GM18511 (cell line): ENCODE measurements at regions not wholly inside any gene's neighbourhood (a gene's known extent, or its start where the extent isn't known, plus 50 kb on each side); places are given as distances from the start of the nearest gene placed in this dataset.
"Not testable (repeated sequence)": the region's sequence is repeated elsewhere in the genome, so short reads cannot be mapped to it uniquely, and the experiment has no call there.

Source experiments
- ATAC-seq: cut with Tn5 transposase; IDR thresholded peaks from one replicate; pipeline ENCODE4 v1.9.1; 2021; ENCODE audit warnings: mild to moderate bottlenecking, moderate library complexity; ENCODE audit not compliant: unreplicated experiment

DNA sequence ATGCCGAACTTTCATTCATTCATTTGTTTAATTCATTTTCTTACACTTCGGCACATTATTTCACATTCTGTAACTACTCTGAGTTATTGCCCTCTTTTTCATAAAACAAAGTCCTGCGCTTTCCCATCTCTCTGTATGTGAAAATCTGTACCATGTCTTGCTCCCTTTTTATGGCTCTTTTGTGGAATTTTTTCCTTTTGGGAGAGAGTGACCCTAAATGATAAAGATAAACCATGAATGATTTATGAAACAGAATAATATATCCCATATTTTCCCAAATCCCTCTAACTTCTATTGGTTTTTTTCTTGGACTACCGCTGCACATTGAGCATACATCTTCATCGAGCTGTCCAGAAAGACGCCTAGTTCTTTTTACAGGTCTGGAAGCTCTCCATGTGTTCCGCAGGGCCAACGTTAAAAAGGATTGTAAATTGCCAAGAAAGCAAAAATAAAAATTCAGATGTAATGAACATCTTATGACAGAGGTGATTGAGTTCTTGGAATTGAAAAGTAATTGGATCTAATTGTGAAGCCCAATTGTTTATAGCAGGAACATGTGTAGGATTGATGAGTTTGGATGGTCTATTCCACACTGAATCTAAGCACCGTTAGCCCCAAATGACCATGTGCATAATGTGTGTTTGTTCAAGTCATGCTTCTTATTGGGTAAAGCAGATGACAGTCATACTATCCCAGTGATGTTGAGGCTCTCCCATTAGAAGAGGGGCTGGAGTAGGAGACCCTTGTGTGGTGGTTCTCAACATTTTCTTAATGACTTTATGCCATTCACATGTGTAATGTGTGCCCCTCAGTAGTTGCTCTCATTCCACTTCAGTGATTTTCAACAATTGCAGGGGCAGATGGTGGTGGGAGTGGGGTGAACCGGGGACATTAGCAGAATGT is 378.9 kb downstream of the DLEU7 start:
- no peak for ATAC-seq

DNA sequence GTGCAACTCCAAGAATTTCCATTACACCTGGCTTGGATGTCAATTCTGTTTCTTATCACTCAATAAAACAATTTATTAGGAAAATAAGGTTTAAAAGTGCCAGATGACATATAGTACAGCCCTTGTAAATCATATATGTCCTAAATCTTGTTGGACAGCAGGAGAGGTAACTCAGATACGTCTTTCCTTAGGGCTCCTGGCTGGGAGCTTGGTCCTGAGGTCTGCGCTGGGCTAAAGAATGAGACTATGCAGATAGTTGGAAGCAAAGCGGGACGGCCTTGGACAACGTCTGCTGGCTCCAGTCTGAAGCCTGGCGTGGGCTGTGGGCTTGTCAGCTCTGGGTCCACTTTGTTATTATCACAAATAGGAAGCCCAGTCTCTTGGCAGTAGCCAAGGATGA is 377.0 kb downstream of the DLEU7 start:
- ATAC-seq = no peak

DNA sequence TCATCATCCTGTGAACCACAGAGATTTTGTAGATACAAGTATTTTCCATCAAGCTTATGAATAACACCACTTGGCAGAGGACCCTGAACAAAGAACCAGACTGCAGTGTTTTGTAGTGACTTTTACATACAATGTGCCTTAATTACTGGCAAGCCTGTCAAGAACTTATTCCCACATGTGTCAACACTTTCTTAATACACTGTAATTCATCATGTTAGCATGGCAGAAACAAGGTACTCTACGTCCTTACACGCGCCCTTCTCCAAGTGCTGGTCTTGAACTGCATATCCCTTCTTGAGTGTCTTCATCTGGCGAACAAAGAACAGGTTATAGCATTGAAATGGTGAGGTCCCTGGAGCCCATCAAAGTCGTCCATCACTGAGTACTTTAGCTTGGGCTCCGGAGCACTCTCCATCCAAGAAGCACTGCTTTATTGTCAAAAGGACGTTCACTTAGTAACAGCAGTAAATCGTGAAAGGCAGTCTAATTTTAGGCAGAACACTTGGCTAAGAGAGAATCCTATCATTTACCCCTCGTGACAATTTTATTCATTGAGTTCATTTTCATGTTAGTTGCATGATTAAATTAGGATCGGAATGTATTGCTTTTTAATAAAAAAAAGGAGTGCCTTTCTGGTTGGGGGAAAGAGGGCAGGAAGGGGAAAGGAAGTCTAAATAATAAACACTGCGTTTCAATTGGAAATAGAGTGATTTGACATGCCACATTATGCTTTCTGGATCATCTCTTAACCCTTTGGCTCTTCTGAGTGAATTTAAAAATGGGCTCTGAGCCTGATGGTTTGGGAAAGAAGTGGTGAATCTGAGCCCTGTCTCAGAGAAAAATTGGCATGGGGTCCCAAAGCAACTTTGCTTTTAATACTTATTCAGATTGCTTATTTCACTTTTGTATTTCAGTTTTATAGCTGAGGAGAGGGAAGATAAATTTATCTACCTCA is 376.1 kb downstream of the DLEU7 start:
- no peak for ATAC-seq

DNA sequence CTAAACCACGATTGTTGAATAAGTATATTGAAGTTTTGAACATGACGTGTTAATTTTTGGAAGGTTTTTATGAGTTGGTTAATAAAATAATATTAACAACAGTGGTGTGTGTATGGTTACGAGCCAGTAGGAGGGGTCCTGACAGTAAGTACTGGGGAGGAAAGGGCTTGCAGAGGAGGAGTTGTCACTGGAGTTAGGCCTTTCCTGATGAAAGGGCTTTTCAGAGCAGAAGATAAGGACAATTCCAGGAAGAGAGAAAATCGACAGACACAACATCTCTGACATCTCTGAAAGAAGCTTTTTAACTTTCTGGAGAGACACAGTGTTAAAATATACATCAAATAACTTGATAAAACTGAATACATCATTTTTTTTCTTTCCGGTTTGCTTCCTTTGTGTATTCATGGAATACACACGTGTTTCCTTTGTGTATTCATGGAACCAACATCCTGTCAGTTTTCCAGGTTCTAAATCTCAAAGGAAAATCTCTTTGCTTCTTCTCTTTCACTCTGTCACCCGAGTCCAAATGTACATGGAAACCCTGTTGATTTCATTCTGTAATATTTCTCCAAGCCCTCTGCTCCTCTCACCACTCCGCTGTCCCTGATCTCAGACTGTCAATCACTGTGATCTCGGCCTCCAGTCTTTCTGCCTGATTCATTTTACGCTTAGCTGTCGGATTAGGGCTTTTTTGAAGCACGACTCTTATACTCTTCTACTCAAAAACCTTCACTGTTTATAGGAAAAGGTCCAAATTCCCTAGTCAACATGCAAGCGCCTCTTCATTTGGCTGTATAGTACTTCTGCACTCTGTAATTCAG is 374.4 kb downstream of the DLEU7 start:
- no peak for ATAC-seq

DNA sequence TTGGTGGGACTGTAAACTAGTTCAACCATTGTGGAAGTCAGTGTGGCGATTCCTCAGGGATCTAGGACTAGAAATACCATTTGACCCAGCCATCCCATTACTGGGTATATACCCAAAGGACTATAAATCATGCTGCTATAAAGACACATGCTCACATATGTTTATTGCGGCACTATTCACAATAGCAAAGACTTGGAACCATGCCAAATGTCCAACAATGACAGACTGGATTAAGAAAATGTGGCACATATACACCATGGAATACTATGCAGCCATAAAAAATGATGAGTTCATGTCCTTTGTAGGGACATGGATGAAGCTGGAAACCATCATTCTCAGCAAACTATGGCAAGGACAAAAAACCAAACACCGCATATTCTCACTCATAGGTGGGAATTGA is 370.4 kb downstream of the DLEU7 start:
- ATAC-seq = not testable (repeated sequence)

DNA sequence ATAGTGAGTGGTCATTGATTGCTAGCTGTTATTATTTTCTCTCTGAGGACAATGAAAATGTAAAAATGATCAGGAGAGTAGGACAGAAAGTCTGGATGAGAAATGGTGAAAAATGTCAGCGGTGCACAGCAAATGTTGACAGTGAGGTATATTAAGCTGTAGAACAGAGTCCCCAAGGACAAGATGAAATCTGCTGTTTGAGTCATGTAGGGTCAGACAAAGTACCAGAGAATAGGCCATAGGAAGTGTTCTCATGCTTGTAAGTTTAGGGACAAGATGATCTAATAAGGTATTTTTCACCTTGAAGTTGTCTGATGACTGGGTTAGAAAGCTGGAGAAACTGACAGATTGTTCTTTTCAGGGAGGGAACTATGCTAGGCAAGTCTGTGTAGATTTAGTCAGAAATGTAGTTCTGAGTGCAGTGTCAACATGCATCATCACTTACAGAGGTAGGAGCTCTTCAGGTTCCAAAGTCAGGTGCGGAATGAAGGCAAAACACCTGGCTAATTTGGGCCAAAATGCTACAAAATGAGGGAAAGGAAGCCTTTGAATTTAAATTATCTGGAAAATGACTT is 369.3 kb downstream of the DLEU7 start:
- ATAC-seq = no peak

DNA sequence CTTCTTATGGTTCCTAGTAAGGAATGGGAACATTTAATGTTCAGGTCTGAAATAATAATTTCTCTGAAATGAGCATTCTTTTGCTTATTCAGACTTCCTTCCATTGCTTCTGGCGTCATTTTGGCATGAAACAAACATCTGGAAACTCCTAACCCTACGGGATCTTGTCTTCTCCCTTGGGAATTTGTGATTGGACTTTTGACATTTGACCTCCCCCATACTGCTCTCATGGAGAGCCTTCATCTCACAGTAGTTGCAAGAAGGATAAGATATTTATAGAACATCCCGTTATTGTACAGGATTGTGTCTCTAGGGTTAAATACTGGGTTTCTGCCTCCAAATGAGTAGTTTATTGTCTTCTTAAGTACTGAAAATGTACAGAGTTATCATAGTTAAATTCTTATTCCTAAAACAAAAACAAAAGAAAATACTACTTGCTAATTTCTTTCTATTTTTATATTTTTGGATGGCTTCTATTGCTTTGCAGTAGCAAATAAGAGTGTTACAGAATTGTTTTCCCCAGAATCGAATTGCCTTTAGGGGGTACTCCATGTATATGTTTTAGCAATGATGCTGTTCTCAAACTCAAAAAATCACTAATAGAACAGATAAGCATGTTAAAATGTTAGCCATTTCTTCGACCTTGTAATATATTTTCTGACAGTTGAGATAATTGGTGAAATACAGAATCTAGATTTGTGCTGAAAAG is 366.8 kb downstream of the DLEU7 start:
- ATAC-seq = no peak

DNA sequence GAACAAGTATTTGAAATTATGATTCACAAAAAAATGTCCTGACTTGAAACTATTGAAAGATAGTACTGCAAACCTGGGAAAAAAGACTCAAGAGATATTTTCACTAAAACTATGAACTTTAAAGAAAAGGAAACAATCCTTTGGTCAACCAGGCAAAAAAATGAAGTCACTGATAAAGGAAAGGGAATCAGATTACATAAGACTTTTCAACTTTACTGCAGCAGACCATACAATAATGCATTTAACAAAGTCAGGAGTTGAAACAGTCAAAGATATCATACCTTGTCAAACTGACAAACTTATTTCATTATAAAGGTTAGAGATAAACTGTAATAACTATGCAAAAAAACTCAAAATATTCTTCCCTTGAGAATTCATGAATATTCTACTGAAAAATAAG is 361.6 kb downstream of the DLEU7 start:
- ATAC-seq = no peak

DNA sequence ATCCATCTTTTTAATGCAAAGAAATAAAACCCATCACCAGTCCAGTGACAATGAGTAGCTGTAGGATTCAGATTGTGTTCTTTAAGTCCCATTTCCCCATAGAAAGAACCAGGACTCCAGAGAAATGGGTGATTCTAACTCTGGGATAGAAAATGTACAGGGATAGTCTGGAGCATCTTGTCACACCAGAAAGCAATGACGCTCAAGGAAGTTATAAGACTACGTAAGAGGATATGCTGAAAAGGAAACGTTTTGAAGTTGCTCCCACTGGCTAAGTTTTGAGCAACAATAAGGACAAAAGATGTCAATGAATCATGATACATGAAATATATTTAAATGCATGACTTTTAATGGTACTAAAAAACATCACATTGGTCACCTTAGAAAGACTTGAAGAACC is 360.1 kb downstream of the DLEU7 start:
- ATAC-seq = no peak

DNA sequence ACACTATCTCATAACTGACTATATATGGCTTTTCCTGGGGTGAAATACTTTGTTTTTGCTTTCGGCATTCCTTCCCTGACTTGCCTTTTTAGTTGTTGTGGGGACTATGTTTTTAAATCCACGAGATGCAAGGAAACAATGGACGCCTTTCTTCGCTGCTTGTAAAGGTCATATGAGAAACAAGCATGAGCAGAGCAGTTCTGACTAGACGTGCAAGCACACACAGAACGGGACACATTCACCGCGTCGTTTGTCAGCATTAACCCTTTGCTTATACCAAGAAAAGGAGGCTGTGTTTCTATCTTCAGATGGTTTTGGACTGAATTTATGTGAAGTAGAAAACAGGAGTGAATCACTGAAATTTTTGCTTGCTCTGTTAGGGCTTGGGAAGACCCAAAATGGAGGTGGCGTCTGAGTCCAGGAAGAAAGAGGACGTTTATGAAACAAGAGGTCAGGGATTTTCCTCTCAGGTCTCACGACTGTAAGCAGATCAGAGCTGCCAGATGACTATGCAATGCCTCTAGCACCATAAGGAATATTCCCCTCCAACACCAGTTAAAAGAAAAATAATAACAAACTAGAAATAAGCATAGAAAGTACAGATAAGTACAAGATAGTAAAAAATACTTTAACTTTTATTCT is 358.9 kb downstream of the DLEU7 start:
- no peak for ATAC-seq

DNA sequence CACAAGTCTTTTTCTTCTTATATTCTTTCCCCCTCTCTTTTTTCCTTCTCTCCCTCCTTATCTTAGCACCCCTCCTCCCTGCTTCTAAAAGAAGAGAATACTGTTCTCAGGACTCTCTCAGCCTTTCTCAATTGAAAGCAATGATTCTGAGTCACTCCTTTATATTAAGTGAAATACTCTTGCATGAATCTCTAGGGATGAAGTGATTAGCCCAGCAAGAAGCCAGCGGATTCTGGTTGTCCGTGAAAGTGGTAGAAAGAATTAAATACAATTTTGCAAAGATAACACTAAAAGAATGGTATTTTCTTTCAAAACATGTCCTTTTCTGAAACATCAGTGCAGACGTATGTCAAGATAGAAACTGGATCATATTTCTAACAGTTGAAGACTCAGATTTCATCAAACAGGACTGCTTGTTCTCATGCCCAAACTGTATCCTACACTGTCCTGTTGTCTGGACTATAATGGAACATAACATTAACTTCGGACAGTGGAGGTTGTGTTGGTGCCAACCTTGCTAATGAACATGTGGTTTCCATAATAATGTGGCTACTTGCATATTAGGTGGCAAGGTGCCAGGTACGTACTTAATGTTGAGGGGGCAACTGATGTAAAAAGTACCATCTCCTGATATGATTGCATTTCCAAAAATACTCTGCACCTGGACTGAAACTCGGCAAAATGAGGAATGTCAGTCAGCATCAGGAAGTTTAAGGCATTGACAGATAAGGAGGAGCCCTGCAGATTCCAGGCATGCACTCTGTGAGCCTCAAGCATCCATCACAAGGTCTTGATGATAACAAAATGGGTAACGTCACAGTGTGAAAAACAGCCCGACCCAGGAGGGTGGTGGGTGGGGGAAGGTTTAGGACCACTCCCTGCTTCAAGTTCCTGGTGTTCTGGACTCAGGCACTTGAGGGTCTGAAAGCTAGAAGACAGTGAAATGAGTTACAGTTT is 357.2 kb downstream of the DLEU7 start:
- no peak for ATAC-seq

DNA sequence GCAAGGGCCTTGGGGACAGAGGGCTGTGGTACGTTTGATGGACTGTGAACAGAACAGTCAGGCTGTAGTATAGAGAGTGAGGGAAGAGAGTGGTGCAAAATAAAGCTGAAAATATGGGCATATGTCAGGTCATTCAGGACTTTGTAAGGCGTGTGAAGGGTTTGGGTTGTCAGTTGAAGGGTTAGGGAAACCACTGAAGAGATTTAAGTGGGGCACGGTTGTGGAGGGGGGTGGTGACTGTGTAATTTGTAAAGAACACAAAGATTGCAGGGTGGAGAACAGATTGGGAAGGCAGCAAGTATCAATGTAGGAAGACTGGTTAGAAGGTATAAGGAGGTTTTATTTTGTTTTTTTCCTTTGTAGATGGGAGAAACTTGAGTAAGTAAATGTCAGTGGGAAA is 349.8 kb downstream of the DLEU7 start:
- no peak for ATAC-seq

DNA sequence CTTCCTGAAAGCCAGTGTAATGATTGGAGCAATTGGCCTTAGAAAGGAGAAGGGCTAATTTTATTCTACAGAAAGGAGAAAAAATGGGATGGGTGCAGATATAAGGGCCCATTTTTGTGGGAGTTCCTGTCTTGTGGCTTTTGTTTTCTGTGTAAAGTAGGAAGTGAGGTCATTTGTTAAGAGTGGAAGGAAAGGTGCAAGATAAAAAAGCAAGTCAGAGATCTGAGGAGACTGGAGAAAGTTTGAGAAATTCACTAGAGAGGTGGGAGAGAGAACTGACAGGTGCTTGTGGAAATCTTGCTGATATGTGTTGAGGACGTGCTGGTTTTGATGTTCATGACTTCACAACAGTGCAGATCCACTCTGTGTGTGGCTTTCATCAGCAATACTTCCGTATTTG is 349.4 kb downstream of the DLEU7 start:
- no peak for ATAC-seq

DNA sequence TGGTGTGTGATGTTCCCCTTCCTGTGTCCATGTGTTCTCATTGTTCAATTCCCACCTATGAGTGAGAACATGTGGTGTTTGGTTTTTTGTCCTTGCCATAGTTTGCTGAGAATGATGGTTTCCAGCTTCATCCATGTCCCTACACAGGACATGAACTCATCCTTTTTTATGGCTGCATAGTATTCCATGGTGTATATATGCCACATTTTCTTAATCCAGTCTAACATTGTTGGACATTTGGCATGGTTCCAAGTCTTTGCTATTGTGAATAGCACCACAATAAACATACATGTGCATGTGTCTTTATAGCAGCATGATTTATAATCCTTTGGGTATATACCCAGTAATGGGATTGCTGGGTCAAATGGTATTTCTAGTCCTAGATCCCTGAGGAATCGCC is 340.3 kb downstream of the DLEU7 start:
- ATAC-seq = not testable (repeated sequence)

DNA sequence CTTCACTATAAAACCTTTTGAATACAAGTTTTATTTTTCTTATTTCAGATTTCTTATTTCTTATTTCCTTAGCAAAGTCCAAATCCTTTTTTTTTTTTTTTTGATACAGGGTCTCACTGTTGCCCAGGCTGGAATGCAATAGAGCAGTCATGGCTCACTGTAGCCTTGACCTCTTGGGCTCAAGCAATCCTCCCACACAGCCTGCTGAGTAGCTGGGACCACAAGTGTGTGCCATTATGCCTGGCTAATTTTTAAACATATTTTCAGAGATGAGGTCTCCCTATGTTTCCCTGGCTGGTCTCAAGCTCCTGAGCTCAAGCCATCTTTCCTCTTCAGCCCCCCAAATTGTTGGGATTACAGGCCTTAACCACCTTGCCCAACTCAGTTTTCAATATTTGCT is 334.3 kb downstream of the DLEU7 start:
- no peak for ATAC-seq

DNA sequence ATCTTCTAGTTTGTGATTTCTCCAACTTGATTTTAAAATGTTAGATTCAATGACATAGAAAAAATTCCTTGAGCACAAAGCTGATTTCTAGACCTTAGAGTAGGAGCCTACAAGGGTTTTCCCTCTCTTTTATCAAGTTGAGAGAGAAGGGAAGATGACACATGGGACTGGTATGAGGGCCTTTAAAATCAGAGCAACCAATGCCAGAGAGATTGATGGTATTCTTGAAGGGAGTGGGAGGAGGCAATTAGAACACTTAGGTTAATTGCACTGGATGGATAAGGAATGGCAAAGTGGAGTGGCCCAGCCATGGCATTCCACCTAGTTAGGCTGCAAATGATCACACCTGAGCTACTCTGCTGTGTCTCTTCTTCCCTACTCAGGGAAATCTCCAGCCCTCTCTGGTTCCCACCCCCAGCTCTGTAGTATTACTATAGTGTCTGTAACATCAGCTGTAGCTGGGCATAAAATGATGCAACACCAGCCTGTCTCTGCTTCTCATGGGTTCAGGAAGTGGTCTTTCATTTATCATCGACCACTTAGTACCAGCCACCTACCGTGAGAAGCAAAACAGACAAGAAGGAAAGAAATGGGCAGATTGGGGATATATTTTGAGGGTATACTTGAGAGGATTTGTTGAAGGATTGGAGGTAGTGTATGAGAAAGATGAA is 333.6 kb downstream of the DLEU7 start:
- no peak for ATAC-seq

DNA sequence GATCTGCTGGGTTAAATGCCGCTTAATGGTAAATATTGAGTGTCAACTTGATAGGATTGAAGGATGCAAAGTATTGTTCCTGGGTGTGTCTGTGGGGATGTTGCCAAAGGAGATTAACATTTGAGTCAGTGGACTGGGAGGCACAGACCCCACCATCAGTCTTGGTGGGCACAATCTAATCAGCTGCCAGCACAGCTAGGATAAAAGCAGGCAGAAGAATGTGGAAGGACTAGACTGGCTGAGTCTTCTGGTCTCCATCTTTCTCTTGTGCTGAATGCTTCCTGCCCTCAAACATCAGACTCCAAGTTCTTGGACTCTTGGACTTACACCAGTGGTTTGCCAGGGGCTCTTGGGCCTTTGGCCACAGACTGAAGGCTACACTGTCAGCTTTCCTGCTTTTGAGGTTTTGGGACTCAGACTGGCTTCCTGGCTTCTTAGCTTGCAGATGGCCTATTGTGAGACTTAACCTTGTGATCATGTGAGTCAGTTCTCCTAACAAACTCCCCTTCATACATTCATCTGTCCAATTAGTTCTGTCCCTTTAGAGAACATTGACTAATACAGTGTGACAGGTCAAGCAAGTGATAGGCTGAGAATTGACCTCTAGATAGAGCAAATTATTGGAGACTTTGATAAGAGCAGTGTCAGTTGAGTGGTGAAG is 332.5 kb downstream of the DLEU7 start:
- ATAC-seq = not testable (repeated sequence)
